Erythroblast (primary cell): ENCODE measurements at regions not wholly inside any gene's neighbourhood (a gene's known extent, or its start where the extent isn't known, plus 50 kb on each side); places are given as distances from the start of the nearest gene placed in this dataset.

Experiments
- DNase-seq, 2 experiments: peaks; one replicate each; lab custom pipeline; 2025; lab: John Stamatoyannopoulos, UW
- GATA1 ChIP-seq: IDR thresholded peaks from 2 replicates; pipeline ENCODE4 v1.6.1; 2011; ENCODE audit warnings: low read depth, mild to moderate bottlenecking, control low read depth, low read length, moderate library complexity
- POLR2A ChIP-seq: IDR thresholded peaks from 2 replicates; pipeline ENCODE4 v1.6.1; 2011; ENCODE audit warnings: mild to moderate bottlenecking, low read length

GRCh38 chr16:5604770-5605169 is 507.2 kb upstream of the EEF2KMT start:
- DNase-seq, result peak in 1 of 2 experiments; percentile 16
- no peak for TF ChIP-seq POLR2A

DNA sequence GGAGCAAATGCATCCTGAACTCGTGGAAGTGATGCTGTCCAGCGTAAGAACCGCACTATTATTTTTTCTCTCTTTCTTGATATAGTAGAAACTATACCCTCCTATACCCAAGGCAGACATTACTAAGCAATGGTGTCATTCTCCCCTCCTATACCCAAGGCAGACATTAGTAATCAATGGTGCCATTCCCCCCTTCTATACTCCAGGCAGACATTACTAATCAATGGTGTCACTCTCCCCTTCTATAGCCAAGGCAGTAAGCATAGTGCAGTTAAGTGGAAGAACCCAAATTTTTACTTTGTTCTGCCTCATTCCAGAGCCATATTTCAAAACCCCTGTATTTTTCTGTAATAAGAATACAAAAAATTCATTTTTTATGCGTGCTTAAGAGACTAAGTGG is 506.2 kb upstream of the EEF2KMT start:
- TF ChIP-seq GATA1, result no peak
- no peak for TF ChIP-seq POLR2A
- no peak for DNase-seq

GRCh38 chr16:5601957-5602356 is 504.4 kb upstream of the EEF2KMT start:
- TF ChIP-seq POLR2A, result no peak
- no peak for TF ChIP-seq GATA1
- DNase-seq, result no peak

GRCh38 chr16:5598793-5599192 is 501.2 kb upstream of the EEF2KMT start:
- no peak for DNase-seq
- no peak for TF ChIP-seq POLR2A
- TF ChIP-seq GATA1, result no peak

DNA sequence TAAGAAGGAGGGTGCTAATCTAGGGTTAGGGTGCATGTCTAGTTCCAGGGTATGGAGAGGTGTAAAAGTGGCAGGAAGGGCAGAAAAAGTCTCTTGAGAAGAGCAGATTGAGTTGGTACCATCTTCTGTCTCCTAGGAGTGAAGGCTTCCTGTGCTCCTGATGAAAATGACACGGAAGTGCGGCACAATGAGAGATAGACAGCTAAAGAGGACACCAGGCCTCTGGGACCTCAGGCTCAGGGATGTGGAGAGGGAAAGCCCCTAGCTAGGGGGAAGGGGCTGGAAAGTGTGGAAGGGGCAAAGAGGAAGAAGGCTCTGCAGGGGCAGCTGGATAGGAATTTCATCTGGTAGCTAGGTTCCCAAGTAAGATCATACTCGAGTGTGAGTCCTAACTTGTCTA is 498.3 kb upstream of the EEF2KMT start:
- TF ChIP-seq POLR2A (no peak), GATA1 (no peak)
- DNase-seq, result no peak

DNA sequence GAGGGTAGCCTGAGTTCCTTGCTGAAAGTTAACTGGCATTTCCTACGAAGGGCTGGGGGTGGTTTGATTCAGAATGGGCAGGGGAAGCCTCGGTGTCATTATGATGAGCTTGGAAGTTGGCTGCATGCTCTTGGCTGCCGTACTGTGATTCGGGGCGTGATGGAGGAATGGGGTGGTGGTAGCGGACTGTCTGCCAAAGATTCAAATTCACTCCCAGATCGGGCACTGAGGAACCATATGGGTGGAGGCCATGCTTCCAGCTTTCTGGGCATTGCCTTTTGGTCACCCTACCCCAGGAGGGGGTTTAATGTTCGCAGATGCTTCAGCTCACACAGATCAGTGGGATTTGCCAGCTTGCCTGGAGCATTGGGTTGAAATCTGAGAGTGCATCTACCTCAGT is 492.8 kb upstream of the EEF2KMT start:
- TF ChIP-seq GATA1, result no peak
- TF ChIP-seq POLR2A, result no peak
- DNase-seq, result no peak

DNA sequence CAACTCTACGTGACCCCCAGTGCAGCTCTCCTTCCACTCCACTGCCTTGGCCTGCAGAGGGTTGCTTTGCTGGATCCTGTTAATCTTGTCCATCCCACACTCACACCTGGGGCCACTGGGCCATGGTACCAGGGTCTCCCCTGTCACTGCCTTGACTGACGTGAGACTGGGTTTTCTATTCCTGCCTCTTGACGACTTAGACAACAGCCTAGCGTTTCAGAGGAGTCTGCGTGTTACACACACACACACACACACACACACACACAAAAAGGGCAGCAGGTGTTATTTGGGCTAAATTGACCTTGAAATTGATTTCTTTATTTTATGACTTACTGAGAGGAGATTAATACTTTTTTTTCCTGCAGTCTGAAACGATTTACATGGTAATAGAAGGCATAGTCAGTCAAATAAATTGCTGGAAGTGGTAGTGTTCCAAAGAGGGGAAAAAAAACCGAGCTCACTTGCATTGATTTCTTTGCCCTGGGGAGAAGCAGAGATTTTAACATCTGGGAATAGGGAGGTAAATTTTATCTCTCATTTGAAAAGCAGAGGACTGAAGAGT is 492.3 kb upstream of the EEF2KMT start:
- TF ChIP-seq GATA1, result no peak
- no peak for TF ChIP-seq POLR2A
- DNase-seq, result no peak

DNA sequence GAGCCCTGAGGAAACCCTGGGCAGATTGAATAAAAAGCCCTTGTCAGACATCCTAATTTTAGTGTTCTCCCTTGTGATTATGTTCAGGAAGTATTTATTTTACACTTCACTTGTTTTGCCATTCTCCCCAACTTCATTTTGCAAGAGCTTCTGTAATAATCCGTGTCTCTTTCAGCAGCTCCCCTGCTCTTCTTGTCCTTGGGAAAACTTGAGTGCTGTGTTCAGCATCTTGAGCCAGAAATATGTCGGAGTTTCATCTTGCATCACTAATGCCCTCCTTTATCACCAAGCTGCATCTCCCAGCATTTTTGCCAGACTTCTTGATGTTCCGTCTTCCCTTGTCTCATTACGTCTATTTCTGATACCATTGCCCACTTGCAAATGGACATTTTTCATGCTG is 486.5 kb upstream of the EEF2KMT start:
- no peak for DNase-seq
- TF ChIP-seq GATA1, result no peak
- TF ChIP-seq POLR2A, result no peak

- TF ChIP-seq POLR2A (no peak), GATA1 (no peak)
- no peak for DNase-seq
These were observed 484.9 kb upstream of the EEF2KMT start for GRCh38 chr16:5582529-5582928.

- TF ChIP-seq POLR2A (no peak), GATA1 (no peak)
These were observed 484.3 kb upstream of the EEF2KMT start for GRCh38 chr16:5581908-5582307.

GRCh38 chr16:5581428-5581827 is 483.8 kb upstream of the EEF2KMT start:
- no peak for DNase-seq
- TF ChIP-seq POLR2A, result no peak
- TF ChIP-seq GATA1, result no peak

More at GRCh38 chr16:5581908-5582307, 484.3 kb upstream of the EEF2KMT start:
- no peak for DNase-seq

DNA sequence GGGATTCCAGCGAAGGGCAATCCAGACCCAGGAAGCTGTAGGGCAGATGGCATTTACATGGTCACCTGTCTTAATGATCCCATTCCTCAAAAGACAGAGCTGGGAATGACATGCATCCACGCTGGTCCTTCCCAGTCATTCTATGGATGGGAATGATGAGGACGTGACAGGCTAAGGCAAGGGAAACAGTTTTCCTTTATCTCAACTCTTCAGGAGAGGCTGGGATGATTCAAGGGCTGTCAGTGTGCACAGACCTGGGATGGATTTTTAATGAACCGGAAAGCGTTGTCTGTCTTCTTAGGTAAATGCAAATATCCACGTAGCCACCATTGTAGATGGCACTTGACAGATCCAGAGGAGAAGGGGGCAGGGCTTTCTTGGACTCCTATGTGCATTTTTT is 483.2 kb upstream of the EEF2KMT start:
- no peak for TF ChIP-seq GATA1

DNA sequence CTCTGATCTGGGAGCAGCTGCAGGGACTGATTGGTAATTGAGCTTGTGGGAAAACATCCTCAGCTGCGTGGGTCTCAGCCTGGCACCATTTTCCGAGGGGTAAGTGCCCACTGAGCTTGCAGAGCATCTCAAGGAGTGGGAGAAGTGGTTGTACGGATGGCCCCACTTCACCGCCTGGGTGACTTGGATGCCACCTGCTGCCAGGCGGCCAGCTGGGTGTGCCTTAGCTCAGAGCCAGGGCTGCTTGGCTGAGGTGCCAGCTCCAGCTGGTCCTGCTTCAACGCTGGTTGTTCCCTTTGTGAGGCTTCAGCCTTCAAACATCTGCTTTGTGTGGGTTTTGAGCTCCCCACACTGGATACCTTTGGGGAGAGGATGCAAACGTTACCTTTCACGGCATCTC is 482.7 kb upstream of the EEF2KMT start:
- no peak for DNase-seq
- TF ChIP-seq POLR2A, result no peak
- no peak for TF ChIP-seq GATA1

More for the DNA sequence above, 483.2 kb upstream of the EEF2KMT start:
- DNase-seq, result no peak

DNA sequence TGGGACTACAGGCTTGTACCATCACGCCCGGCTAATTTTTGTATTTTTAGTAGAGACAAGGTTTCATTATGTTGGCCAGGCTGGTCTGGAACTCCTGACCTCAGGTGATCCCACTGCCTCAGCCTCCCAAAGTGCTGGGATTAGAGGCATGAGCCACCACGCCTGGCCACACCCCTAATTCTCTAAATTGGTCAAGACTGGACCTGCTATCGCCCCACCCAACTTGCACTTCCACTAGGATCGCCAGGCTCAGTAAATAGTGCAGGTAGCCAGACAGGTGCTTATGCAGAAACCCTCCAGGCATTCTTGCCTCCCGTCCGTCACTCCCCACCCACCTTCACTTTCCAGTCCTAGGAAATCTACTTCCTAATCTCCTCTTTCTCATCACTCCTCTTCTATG is 481.4 kb upstream of the EEF2KMT start:
- no peak for TF ChIP-seq POLR2A
- no peak for TF ChIP-seq GATA1
- no peak for DNase-seq

- DNase-seq, result no peak
- no peak for TF ChIP-seq POLR2A
- no peak for TF ChIP-seq GATA1
These were observed 479.9 kb upstream of the EEF2KMT start for GRCh38 chr16:5577463-5577862.
